Osteoblast (primary cell): ENCODE measurements at regions not wholly inside any gene's neighbourhood (a gene's known extent, or its start where the extent isn't known, plus 50 kb on each side); places are given as distances from the start of the nearest gene placed in this dataset.

Source experiments
- DNase-seq: peaks from one replicate; pipeline ENCODE4 v3.0.0; 2011; ENCODE audit warnings: low spot score, mixed read lengths; ENCODE audit not compliant: insufficient read length; ENCODE audit errors: missing footprints
- H2AFZ ChIP-seq: 2 replicates; pipeline ENCODE4 v1.6.0; 2011; ENCODE audit warnings: mild to moderate bottlenecking, low read length
- H3K27ac ChIP-seq: 2 replicates; pipeline ENCODE4 v1.5.1; 2011; ENCODE audit warnings: mild to moderate bottlenecking, low read depth, low read length, moderate library complexity
- H3K27me3 ChIP-seq: 2 replicates; pipeline ENCODE4 v1.6.0; 2012; ENCODE audit warnings: mild to moderate bottlenecking, control low read depth, inconsistent platforms, low read length, moderate library complexity; ENCODE audit not compliant: insufficient read depth
- H3K36me3 ChIP-seq: 2 replicates; pipeline ENCODE4 v1.5.1; 2011; ENCODE audit warnings: mild to moderate bottlenecking, low read length, control low read depth, moderate library complexity; ENCODE audit not compliant: insufficient read depth
- H3K4me1 ChIP-seq: 2 replicates; pipeline ENCODE4 v1.5.1; 2011; ENCODE audit warnings: mild to moderate bottlenecking, low read length, control low read depth, moderate library complexity; ENCODE audit not compliant: insufficient read depth
- H3K4me2 ChIP-seq: 2 replicates; pipeline ENCODE4 v1.6.0; 2011; ENCODE audit warnings: mild to moderate bottlenecking, low read length; ENCODE audit not compliant: insufficient read depth
- H3K4me3 ChIP-seq: fragments of 200-600 bp; sonication (generic); 3 replicates; pipeline ENCODE4 v1.5.1; 2012; ENCODE audit warnings: mild to moderate bottlenecking, low read length, inconsistent platforms; ENCODE audit not compliant: insufficient read depth
- H3K79me2 ChIP-seq: 2 replicates; pipeline ENCODE4 v1.6.0; 2012; ENCODE audit warnings: mild to moderate bottlenecking, low read length, control low read depth, inconsistent platforms; ENCODE audit not compliant: insufficient read depth
- H3K9me3 ChIP-seq: 2 replicates; pipeline ENCODE4 v1.5.1; 2011; ENCODE audit warnings: low read depth, low read length, control low read depth
- H4K20me1 ChIP-seq: 2 replicates; pipeline ENCODE4 v1.6.0; 2012; ENCODE audit warnings: mild to moderate bottlenecking, low read length, control low read depth; ENCODE audit not compliant: insufficient read depth
- CTCF ChIP-seq: IDR thresholded peaks from 2 replicates; pipeline ENCODE4 v1.5.1; 2011; ENCODE audit warnings: mild to moderate bottlenecking, low read depth, low read length, moderate library complexity; ENCODE audit errors: extremely low read depth

- H3K4me3 ChIP-seq: no peak overlapping the region
- no peak overlapping the region for H3K27ac ChIP-seq
- H3K79me2 ChIP-seq: no peaks in the 10 kb centered on the region
- no peak for TF ChIP-seq CTCF
- H2AFZ ChIP-seq: no peak overlapping the region
- no peaks in the 10 kb centered on the region for H4K20me1 ChIP-seq
- H3K4me2 ChIP-seq: no peak overlapping the region
- DNase-seq: no peak
- H3K27me3 ChIP-seq: no peaks in the 10 kb centered on the region
- no peaks in the 10 kb centered on the region for H3K9me3 ChIP-seq
- H3K4me1 ChIP-seq: no peaks in the 10 kb centered on the region
- no peaks in the 10 kb centered on the region for H3K36me3 ChIP-seq
Observed at GRCh38 chr6:6823568-6824224, 235.2 kb downstream of the LY86 start.

GRCh38 chr6:6824381-6824780 is 235.9 kb downstream of the LY86 start:
- no peak overlapping the region for H3K27ac ChIP-seq
- H3K27me3 ChIP-seq: no peaks in the 10 kb centered on the region
- H3K4me1 ChIP-seq: no peaks in the 10 kb centered on the region
- DNase-seq: no peak
- H4K20me1 ChIP-seq: no peaks in the 10 kb centered on the region
- no peak overlapping the region for H3K4me3 ChIP-seq
- TF ChIP-seq CTCF: no peak
- H3K36me3 ChIP-seq: no peaks in the 10 kb centered on the region
- H3K4me2 ChIP-seq: no peak overlapping the region
- H3K79me2 ChIP-seq: no peaks in the 10 kb centered on the region
- no peaks in the 10 kb centered on the region for H3K9me3 ChIP-seq
- H2AFZ ChIP-seq: no peak overlapping the region

- no peaks in the 10 kb centered on the region for H3K36me3 ChIP-seq
- no peak for TF ChIP-seq CTCF
- H3K79me2 ChIP-seq: no peaks in the 10 kb centered on the region
- no peaks in the 10 kb centered on the region for H4K20me1 ChIP-seq
- no peaks in the 10 kb centered on the region for H3K27me3 ChIP-seq
- no peak overlapping the region for H3K4me2 ChIP-seq
- no peaks in the 10 kb centered on the region for H3K4me1 ChIP-seq
- H3K27ac ChIP-seq: no peak overlapping the region
- no peak overlapping the region for H2AFZ ChIP-seq
- no peaks in the 10 kb centered on the region for H3K9me3 ChIP-seq
- H3K4me3 ChIP-seq: no peak overlapping the region
- DNase-seq: no peak
Observed at GRCh38 chr6:6825193-6825784, 236.8 kb downstream of the LY86 start.

- Histone ChIP-seq H2AFZ (peak overlapping the region; percentile 56), H3K27ac (no peak overlapping the region), H3K4me2 (peak overlapping the region; percentile 57)
Observed at GRCh38 chr6:6826095-6826901, 237.8 kb downstream of the LY86 start.

More at GRCh38 chr6:6826095-6826901, 237.8 kb downstream of the LY86 start:
- Histone ChIP-seq H3K4me1 (no peaks in the 10 kb centered on the region), H3K27me3 (no peaks in the 10 kb centered on the region), H3K79me2 (no peaks in the 10 kb centered on the region), H3K9me3 (no peaks in the 10 kb centered on the region), H4K20me1 (no peaks in the 10 kb centered on the region), H3K36me3 (no peaks in the 10 kb centered on the region), H3K4me3 (no peak overlapping the region)
- no peak for TF ChIP-seq CTCF
- DNase-seq: peak; percentile 77
